LNCAP (cell line): ENCODE measurements at regions not wholly inside any gene's neighbourhood (a gene's known extent, or its start where the extent isn't known, plus 50 kb on each side); places are given as distances from the start of the nearest gene placed in this dataset.

Source experiments
- TF ChIP-seq, protein P1 (sequence below): fragments of 450-650 bp; IDR thresholded peaks from 2 replicates; pipeline ENCODE4 v1.5.1; 2017; ENCODE audit warnings: mild to moderate bottlenecking

DNA sequence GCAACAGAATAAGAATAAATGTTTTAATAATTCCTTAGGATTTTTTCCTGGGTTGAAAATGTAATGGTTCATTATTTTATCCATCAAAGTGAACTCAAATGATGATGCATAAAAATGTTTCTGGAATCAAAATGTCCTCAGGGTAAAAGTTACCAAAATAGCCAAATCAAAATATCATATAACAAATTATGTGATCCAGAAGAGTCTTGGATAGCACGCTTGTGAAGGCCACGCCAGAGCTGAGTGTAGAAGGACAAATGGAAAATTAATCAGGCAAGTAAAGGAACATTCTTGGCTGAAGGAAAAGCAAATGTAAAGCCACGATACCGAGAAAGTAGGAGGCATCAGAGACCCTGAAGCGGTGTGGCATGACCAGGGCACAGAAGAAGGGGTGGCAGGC, 169.2 kb downstream of the CAPZA3 start:
- TF ChIP-seq, protein P1, sequence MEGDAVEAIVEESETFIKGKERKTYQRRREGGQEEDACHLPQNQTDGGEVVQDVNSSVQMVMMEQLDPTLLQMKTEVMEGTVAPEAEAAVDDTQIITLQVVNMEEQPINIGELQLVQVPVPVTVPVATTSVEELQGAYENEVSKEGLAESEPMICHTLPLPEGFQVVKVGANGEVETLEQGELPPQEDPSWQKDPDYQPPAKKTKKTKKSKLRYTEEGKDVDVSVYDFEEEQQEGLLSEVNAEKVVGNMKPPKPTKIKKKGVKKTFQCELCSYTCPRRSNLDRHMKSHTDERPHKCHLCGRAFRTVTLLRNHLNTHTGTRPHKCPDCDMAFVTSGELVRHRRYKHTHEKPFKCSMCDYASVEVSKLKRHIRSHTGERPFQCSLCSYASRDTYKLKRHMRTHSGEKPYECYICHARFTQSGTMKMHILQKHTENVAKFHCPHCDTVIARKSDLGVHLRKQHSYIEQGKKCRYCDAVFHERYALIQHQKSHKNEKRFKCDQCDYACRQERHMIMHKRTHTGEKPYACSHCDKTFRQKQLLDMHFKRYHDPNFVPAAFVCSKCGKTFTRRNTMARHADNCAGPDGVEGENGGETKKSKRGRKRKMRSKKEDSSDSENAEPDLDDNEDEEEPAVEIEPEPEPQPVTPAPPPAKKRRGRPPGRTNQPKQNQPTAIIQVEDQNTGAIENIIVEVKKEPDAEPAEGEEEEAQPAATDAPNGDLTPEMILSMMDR, result no peak

DNA sequence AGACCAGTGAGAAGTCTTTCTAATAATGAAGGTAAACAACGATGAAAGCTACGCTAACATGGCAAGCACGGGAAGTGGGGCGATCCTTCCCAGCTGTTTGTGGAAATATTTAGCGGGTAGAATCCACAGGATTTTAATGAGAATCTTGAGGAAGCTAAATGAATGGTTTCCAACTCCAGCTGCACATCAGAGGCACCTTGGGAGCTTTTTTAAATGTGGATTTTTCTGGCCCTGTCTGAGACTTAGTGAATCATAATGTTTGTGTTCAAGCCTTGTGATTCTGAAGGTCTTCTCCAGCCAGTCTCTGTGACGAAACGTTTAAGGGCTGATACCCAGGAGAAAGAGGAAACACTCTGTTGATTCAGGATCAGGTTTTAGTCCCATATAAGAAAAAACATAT, 169.8 kb downstream of the CAPZA3 start:
- TF ChIP-seq, protein P1, result no peak

DNA sequence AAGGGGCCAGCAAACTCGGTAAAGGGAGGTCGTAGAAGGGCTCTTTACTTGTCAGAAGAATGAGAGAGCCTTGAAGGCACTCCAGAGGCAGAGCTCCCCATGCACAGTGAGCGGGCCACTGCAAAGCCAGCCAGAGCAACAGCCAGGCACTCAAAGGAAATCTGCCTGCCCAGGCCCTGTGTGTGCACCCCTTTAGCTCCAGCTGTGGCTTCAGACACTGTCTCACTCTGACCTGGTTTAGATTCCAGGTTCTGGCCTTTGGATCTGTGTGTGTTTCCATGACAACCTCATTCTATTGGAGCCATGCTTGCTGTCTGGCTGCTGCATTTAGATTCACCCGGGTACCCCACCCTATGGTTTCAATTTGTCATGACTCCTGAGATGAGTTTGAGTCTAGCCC, 170.3 kb downstream of the CAPZA3 start:
- TF ChIP-seq, protein P1, result no peak

DNA sequence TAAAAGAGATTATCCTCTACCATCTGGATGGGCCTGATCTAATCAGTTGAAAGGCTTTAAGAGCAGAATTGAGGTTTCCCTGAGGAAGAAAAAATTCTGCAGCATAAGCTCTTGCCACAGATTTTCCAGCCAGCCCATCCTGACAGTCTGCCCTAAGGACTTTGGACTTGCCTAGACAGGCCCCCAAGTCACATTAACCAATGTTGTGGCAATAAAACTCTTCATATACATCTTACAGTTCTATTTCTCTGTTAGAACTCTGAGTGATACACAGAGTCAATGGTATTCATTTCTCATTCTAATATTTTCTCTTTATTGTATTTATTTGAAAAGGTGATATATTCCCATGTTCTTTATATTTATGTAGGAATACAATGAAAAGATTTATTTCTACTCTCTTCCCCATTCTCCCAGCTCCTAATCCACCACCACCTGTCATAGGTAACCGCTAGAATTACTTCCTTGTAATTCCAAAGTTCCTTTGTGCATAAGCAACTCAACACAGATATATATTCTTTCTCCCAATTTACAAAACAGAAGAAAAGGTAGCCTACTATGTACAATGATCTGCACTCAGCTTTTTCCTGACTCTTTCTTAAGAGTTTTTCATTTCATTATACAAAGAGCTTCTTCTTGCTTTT, 182.1 kb downstream of the CAPZA3 start:
- TF ChIP-seq, protein P1, result no peak

DNA sequence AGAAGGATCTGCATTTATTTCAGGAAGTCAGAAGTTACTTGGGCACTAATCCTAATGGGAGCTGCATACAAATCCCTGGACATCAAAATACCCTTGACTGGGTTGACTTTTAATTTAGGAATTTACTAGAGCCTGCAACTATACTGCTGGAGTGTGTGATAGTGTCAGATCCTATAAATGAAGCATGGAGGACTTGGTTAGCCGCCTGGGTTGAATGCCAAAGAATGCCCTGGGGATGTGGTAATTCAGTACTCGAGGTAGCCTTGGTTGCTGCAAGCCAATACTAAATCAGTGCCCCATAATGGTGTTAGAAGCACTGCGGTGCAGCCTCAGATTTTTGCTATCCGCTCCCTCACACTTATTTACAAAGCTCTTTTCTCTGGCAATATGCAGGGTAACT, 184.9 kb downstream of the CAPZA3 start:
- TF ChIP-seq, protein P1, result no peak

DNA sequence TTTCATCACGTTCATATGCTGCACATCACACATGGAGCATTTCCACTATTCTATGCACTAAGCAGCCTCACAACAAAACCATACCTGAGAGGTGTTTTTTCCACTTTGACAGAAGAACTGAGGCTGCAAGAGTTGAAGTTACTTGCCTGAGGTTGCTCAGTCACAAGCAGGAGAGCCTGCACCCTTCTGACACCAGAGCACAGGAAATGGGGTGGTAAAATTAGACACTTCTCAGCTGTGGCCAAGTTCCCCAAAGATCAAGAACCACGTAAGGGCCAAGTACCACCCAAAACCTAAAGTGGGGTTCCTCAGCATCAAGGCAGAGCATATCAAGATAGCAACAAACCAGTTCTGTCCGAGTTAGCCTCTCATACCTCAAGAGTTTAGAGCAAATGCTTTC, 185.8 kb downstream of the CAPZA3 start:
- TF ChIP-seq, protein P1, result no peak

DNA sequence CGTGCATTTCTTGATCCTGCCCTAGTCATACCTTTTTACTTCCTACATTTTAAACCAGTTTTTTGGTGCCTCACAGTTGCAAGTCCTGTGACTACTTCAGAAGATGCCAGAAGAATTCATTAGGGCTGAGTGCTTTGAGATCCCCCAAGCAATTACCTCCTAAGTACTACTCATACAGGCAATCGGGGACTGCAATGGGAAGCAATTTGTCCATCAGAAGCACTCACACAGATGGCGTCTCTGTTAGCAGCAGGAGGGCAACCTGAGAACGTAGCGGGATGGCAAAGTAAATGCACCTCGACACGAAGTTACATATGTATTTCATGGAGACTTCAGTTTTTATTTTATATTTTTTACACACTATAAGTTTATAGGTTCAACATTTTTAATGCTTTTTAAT, 188.3 kb downstream of the CAPZA3 start:
- TF ChIP-seq, protein P1, result no peak

DNA sequence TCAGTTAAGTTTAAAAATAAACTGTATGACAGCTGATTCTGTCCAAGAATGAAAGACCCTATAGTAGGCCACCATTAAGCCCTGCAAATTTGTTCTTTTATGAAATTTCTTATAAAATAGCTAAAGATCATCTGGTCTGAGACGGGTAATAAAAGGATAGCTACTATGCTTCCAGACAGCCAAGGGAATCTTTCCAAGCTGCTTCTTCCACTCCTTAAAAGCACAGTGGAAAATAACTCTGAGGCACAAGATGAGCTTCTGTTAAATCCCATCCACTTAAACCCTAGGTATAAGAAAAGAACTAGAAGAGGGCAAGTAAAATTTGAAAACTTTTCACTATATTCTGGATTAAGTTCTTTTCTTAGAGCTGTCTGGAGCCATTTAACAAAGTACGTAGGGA, 194.3 kb downstream of the CAPZA3 start:
- TF ChIP-seq, protein P1, result no peak
